HCT116 (cell line): ENCODE measurements at regions not wholly inside any gene's neighbourhood (a gene's known extent, or its start where the extent isn't known, plus 50 kb on each side); places are given as distances from the start of the nearest gene placed in this dataset.

ENCODE experiments used
- ATAC-seq: fragments of 200-7000 bp; cut with Tn5 transposase; 2 replicates; pipeline ENCODE4 v1.9.1; 2020; ENCODE audit warnings: mild to moderate bottlenecking, moderate library complexity
- BruUV-seq: library from RNA; stranded (reverse); fragments of 400-500 nt; replicated peaks from 2 replicates; lab custom pipeline; 2021; lab: Mats Ljungman, UMichigan
- CTCF ChIA-PET: fragments of 300-600 bp; sonication (Branson Sonifier 250); formaldehyde crosslinking; loops from one replicate; lab custom pipeline; 2021; ENCODE audit warnings: antibody characterized with exemption; lab: Charles Lee
- POLR2A ChIA-PET: fragments of 300-600, 350-600 bp; sonication (Branson Sonifier 250); formaldehyde crosslinking; loops from one replicate; lab custom pipeline; 2021; ENCODE audit warnings: antibody characterized with exemption; lab: Charles Lee
- RAD21 ChIA-PET, 2 experiments: fragments of 300-600 bp; sonication (Branson Sonifier 250); formaldehyde crosslinking; loops; one replicate each; lab custom pipeline; 2023; ENCODE audit warnings: low total read pairs in 2 of 2; ENCODE audit not compliant: uncharacterized antibody in 2 of 2, unreplicated experiment in 2 of 2, low non-redundant PET in 1 of 2; lab: Charles Lee
- DNase-seq: peaks from one replicate; pipeline ENCODE4 v3.0.0-alpha.2; 2010; ENCODE audit warnings: low read depth, low spot score
- H2AFZ ChIP-seq: fragments of 200-600 bp; shearing (Covaris generic), sonication (generic); 2 replicates; pipeline ENCODE4 v1.6.1; 2017; ENCODE audit warnings: low read depth, mixed run types, mixed read lengths, antibody characterized with exemption, low read length; ENCODE audit not compliant: poor library complexity, severe bottlenecking
- H3K27ac ChIP-seq: 2 replicates; pipeline ENCODE4 v1.5.1; 2012; ENCODE audit warnings: low read depth, low read length
- H3K27me3 ChIP-seq: fragments of 200-600 bp; sonication (generic); 2 replicates; pipeline ENCODE4 v1.6.1; 2016; ENCODE audit warnings: mixed run types, low read length, mixed read lengths; ENCODE audit not compliant: insufficient read depth
- H3K36me3 ChIP-seq, 2 experiments: fragments of 200-500 bp in 1 of 2; fragments of 200-600 bp in 1 of 2; sonication (Bioruptor generic) in 1 of 2; sonication (generic) in 1 of 2; 2 replicates each; pipeline versions ENCODE4 v1.5.1 to v1.6.1; 2014 to 2016; ENCODE audit warnings: low read length in 2 of 2, inconsistent platforms in 1 of 2, mixed read lengths in 1 of 2, mixed run types in 1 of 2; ENCODE audit not compliant: insufficient read depth in 2 of 2, control insufficient read depth in 1 of 2
- H3K4me1 ChIP-seq, 2 experiments: fragments of 200-600 bp in 1 of 2; sonication (generic) in 1 of 2; 2 replicates each; pipeline versions ENCODE4 v1.5.1 to v1.6.1; 2012 to 2017; ENCODE audit warnings: low read length in 2 of 2, inconsistent platforms in 1 of 2, mild to moderate bottlenecking in 1 of 2, mixed read lengths in 1 of 2, mixed run types in 1 of 2, moderate library complexity in 1 of 2; ENCODE audit not compliant: insufficient read depth in 2 of 2, control insufficient read depth in 1 of 2
- H3K4me2 ChIP-seq: fragments of 200-600 bp; sonication (generic); 2 replicates; pipeline ENCODE4 v1.6.1; 2017; ENCODE audit warnings: mixed run types, low read length, mixed read lengths
- H3K4me3 ChIP-seq, 2 experiments: fragments of 200-600 bp in 1 of 2; sonication (generic) in 1 of 2; replicated peaks in 1 of 2; 2 replicates each; pipeline ENCODE4 v1.5.1; 2011 to 2016; ENCODE audit warnings: low read length in 2 of 2, control low read depth in 1 of 2, low read depth in 1 of 2, mild to moderate bottlenecking in 1 of 2, mixed read lengths in 1 of 2, mixed run types in 1 of 2
- H3K79me2 ChIP-seq: fragments of 200-600 bp; sonication (generic); 2 replicates; pipeline ENCODE4 v1.6.1; 2017; ENCODE audit warnings: mild to moderate bottlenecking, mixed run types, low read length, moderate library complexity, mixed read lengths; ENCODE audit not compliant: insufficient read depth
- H3K9ac ChIP-seq: fragments of 200-600 bp; sonication (generic); 2 replicates; pipeline ENCODE4 v1.6.1; 2016; ENCODE audit warnings: low read length, mixed read lengths
- H3K9me2 ChIP-seq: fragments of 200-600 bp; sonication (generic), shearing (Covaris generic); 2 replicates; pipeline ENCODE4 v1.6.1; 2017; ENCODE audit warnings: mixed run types, mild to moderate bottlenecking, moderate library complexity; ENCODE audit not compliant: insufficient read depth
- H3K9me3 ChIP-seq, 2 experiments: fragments of 200-500 bp in 1 of 2; fragments of 200-600 bp in 1 of 2; sonication (Bioruptor generic) in 1 of 2; sonication (generic) in 1 of 2; 2 replicates each; pipeline ENCODE4 v1.6.1; 2014 to 2017; ENCODE audit warnings: low read length in 2 of 2, mixed read lengths in 2 of 2, inconsistent platforms in 1 of 2, low read depth in 1 of 2, mild to moderate bottlenecking in 1 of 2, mixed run types in 1 of 2, moderate library complexity in 1 of 2; ENCODE audit not compliant: control insufficient read depth in 1 of 2, insufficient read depth in 1 of 2
- H4K20me1 ChIP-seq: fragments of 200-600 bp; sonication (generic), shearing (Covaris generic); 2 replicates; pipeline ENCODE4 v1.6.1; 2017; ENCODE audit warnings: mixed run types, mild to moderate bottlenecking, moderate library complexity; ENCODE audit not compliant: insufficient read depth
- ELF1 ChIP-seq: IDR thresholded peaks from 2 replicates; pipeline ENCODE4 v1.6.1; 2012; ENCODE audit warnings: low read depth, borderline replicate concordance
- EZH2 ChIP-seq: fragments of 200-600 bp; sonication (generic); IDR thresholded peaks from 2 replicates; pipeline ENCODE4 v1.6.1; 2017; ENCODE audit warnings: antibody characterized with exemption, mixed run types
- EZH2phosphoT487 ChIP-seq: fragments of 200-600 bp; IDR thresholded peaks from 2 replicates; pipeline ENCODE4 v1.6.1; 2018; ENCODE audit warnings: antibody characterized with exemption, borderline replicate concordance
- MAX ChIP-seq: IDR thresholded peaks from 2 replicates; pipeline ENCODE4 v1.6.1; 2012
- POLR2A ChIP-seq: IDR thresholded peaks from 2 replicates; pipeline ENCODE4 v1.7.0; 2011; ENCODE audit warnings: borderline replicate concordance; ENCODE audit not compliant: insufficient read depth, insufficient read length; ENCODE audit errors: extremely low read depth
- TCF7L2 ChIP-seq: IDR thresholded peaks from 2 replicates; pipeline ENCODE4 v1.7.0; 2011; ENCODE audit warnings: borderline replicate concordance, inconsistent platforms; ENCODE audit not compliant: insufficient read depth, insufficient read length; ENCODE audit errors: extremely low read depth
- YY1 ChIP-seq: IDR thresholded peaks from 2 replicates; pipeline ENCODE4 v1.6.1; 2011; ENCODE audit warnings: low read length, low read depth, moderate library complexity, mild to moderate bottlenecking; ENCODE audit not compliant: insufficient replicate concordance; ENCODE audit errors: extremely low read depth
- ZBTB33 ChIP-seq: IDR thresholded peaks from 2 replicates; pipeline ENCODE4 v1.6.1; 2011; ENCODE audit warnings: mild to moderate bottlenecking, low read length, moderate library complexity; ENCODE audit not compliant: insufficient replicate concordance; ENCODE audit errors: extremely low read depth
- ZFX ChIP-seq: fragments of 450-650 bp; IDR thresholded peaks from 2 replicates; pipeline ENCODE4 v1.6.1; 2017
- intact Hi-C: fragments of 100-400 bp; cut with micrococcal nuclease; formaldehyde crosslinking; loops from 2 replicates; pipeline ENCODE4 v1.10.0; 2022
- TF ChIP-seq, protein P1 (sequence below): IDR thresholded peaks from 2 replicates; pipeline ENCODE4 v1.6.1; 2012

GRCh38 chr2:129829588-129829987 lies 149.9 kb upstream of the RAB6C start:
- Histone ChIP-seq H3K4me3 (no peak overlapping the region), H3K4me2 (no peak overlapping the region), H3K27ac (no peak overlapping the region), H3K36me3 (no peaks in the 10 kb centered on the region), H3K27me3 (peaks cover 5% of the 10 kb centered on the region; the same call in 1 of the 2 replicates), H4K20me1 (no peaks in the 10 kb centered on the region), H3K4me1 (no peaks in the 10 kb centered on the region), H2AFZ (no peak overlapping the region), H3K9ac (no peak overlapping the region), H3K9me3 (peaks cover 0 to 12% of the 10 kb centered on the region in 2 experiments; a peak in 1 of 4 replicates), H3K9me2 (no peaks in the 10 kb centered on the region), H3K79me2 (no peaks in the 10 kb centered on the region)
- POLR2A ChIA-PET, result no interaction called here
- BruUV-seq, result no TSS peak
- ATAC-seq, result no peak
- RAD21 ChIA-PET, result no interaction called here
- CTCF ChIA-PET, result no interaction called here
- TF ChIP-seq YY1, result no peak
- TF ChIP-seq EZH2phosphoT487, result no peak
- TF ChIP-seq ZFX, result no peak
- TF ChIP-seq POLR2A, result no peak
- no peak for TF ChIP-seq EZH2
- no peak for TF ChIP-seq ELF1
- no peak for TF ChIP-seq MAX
- TF ChIP-seq TCF7L2, result no peak
- no peak for TF ChIP-seq ZBTB33
- TF ChIP-seq, protein P1, sequence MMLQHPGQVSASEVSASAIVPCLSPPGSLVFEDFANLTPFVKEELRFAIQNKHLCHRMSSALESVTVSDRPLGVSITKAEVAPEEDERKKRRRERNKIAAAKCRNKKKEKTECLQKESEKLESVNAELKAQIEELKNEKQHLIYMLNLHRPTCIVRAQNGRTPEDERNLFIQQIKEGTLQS, result no peak
- DNase-seq, result no peak
- intact Hi-C loops, result no loop called here
